Amygdala (tissue), 56 donors: ENCODE measurements at regions not wholly inside any gene's neighbourhood (a gene's known extent, or its start where the extent isn't known, plus 50 kb on each side); places are given as distances from the start of the nearest gene placed in this dataset.

ENCODE experiments used
- DNase-seq, 56 donors: peaks; one replicate each; lab custom pipeline; 2025; lab: John Stamatoyannopoulos, UW

- no peak for DNase-seq
Observed at GRCh38 chr1:237998581-237998980, 107.9 kb upstream of the ZP4 start.

DNA sequence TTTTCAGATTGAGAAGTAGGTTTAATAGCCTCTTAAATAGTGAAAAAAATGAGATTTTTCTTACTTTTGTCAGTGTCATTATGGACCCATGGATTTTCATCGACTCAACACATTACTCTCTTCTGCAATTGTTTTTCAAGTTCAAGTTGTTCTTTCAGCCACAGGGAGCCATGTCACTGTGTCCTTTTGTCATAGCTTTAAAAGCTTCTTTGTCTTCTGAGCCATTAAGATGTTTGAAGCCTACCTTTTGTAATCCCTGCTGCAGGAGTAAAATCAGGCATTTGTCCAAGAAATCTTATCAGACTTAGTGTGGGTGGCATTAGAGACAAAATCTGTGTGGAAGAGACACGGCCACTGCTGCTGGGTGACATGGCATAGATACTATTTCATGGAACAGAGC lies 92.8 kb upstream of the ZP4 start:
- no peak for DNase-seq

- no peak for DNase-seq
Observed at GRCh38 chr1:237981223-237981622, 90.5 kb upstream of the ZP4 start.

- DNase-seq: no peak
Observed at GRCh38 chr1:237976331-237976730, 85.6 kb upstream of the ZP4 start.

DNA sequence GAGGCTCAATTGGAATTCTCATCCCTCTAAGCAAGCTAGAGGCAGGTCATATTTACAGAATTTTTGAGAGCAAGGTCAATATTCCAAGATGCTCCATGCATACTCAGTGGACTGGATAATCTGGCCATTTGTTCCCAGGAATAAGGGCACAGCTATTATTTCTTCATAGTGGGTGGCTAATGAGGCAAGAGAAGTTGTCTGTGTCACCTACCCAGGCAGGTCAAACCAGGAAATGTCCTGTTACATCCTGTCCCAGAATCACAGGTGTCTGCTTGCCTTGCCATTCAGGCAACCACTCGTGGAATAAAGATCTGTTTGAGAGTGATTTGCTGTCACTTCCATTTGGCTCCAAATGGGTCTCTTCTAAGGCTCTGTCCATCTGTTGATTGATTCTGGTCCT lies 85.2 kb upstream of the ZP4 start:
- no peak for DNase-seq

- DNase-seq: no peak
Observed at GRCh38 chr1:237975376-237975775, 84.7 kb upstream of the ZP4 start.

- DNase-seq: no peak
Observed at GRCh38 chr1:237972186-237972585, 81.5 kb upstream of the ZP4 start.

DNA sequence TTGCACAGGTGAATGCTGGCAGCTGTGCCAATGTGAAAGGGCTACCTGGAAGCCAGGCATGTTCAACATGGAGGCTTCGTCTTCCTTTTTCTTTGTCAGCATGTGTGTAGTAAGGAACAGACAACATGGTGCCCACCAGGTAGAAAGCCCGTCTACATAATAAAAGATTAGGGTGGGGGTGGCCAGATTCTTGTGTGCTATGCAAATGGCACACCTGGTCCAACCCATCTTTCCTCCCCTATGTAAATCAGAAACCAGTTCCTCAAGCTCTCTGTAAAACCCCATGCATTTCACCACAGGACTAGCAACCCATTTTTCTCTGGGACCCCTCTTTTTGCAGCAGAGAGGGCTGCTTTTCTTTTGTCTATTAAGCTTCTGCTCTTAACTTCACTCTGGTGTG lies 72.3 kb upstream of the ZP4 start:
- no peak for DNase-seq

DNA sequence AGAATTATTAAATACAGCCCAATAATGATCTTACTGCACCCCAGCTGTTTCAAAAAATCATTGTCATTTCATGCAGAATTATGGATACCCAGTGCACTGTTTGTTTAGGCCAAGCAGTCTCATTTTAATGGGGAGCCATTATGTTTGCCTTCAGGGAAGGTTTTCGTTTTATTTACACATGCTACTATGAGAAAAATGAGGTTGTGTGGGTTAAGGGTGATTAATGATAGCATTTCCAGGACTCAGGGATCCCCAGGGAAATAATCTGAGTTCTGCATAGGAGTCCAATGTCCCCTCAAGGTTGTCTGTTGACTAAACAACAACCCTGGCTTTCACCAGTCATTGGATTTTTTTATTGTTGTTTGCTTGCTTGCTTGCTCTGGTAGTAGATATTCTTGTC lies 71.0 kb upstream of the ZP4 start:
- no peak for DNase-seq

DNA sequence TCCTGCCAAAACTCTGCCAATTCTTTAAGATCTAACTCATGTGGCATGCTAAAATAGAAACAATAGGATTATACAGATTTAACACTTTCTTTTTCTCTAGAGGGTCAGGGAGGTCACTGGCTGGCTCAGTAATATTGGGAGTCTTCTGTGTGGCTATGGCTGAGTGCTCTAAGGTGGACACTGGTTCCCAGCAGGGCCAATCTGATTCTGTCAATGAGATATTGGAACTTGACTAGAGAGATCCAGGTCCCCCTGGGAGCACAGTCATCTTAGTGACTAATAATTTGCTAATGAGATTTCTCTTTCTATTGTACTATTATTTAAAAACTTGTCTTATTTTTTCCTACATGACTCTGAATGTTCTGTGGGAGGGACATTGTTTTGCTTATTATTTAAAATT lies 69.1 kb upstream of the ZP4 start:
- no peak for DNase-seq

GRCh38 chr1:237953238-237953637 lies 62.5 kb upstream of the ZP4 start:
- DNase-seq: no peak
